ENCODE measurements at regions not wholly inside any gene's neighbourhood (a gene's known extent, or its start where the extent isn't known, plus 50 kb on each side); places are given as distances from the start of the nearest gene placed in this dataset.

DNA sequence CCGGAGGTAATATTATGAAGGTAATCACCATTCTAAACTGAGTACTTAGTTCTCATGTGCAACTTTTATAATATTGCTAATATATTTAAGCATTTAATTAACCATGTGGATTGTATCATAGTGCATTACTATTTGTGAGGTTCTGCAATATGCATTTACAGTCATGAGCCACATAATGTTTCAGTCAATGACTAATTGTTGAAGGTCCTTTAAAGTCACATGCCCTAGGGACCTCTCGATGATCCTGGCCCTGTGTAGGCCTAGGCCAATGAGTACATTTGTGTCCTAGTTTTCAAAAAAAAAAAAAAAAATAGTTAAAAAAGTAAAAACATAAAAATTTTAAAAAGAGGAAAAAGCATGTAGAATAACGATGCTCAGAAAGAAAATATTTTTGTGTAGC is 298.0 kb downstream of the DSEL start:
- no peak for DNase-seq

DNA sequence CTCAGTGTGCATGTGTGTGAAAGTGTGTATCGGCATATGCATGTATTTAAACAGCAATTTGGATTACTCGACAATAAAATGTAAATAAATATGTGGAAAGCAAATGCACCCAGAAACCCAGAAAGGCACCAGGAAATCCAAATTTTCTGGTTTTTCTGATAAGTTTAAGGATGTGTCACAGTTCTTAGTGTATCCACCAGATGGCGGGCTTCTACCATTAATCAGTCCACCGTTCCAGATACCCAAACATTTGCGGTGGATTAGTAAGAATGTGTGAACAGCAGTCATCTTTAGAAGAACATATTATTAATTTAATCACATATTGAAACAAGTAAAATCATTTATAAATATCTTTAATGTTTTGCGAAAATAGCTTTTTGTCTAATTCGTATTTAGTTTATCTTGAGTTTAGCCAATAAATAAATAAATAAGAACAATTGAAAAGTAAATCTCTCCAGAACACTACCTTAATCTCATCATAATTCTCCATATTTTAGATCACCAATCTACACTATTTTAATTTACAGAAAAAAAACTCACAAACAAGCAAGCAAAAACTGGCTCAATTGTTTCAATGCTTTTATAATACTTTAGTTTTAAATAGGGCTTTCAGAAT is 298.9 kb downstream of the DSEL start:
- DNase-seq, result peak; percentile 57

DNA sequence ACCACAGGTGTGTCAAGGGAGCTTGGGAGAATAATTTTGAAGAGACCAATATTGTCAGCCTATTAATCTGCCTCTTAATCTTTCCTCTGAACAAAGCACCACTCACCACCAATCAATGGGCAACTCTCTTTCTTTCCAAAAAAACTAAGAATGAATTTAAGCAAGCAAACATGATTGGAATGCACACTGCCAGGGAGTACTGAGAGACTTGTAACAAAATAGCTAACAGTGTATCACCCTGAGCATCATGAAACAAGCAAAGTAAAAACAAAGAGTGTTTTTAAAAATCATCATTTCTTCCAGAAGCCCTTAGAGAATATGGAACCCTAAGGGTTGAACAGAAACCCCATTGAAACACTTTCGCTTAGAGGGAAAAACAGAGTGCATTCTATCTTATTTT is 299.7 kb downstream of the DSEL start:
- DNase-seq, result no peak

DNA sequence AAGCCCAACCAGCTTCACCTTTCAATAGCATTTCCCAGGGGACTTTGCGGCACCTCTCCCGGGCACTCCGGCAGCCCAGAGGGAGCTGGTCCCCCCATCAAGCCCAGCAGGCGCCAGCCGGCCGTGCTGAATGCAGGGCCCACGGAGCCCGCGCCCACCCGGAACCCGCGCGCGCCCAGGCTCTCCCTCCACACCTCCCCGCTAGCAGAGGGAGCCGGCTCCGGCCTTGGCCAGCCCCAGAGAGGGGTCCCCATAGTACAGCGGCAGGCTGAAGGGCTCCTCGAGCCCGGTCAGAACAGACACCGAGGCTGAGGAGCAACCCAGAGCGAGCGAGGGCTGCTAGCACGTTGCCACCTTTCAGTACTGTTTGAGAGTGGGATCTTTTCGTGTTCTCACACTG is 300.8 kb downstream of the DSEL start:
- no peak for DNase-seq

DNA sequence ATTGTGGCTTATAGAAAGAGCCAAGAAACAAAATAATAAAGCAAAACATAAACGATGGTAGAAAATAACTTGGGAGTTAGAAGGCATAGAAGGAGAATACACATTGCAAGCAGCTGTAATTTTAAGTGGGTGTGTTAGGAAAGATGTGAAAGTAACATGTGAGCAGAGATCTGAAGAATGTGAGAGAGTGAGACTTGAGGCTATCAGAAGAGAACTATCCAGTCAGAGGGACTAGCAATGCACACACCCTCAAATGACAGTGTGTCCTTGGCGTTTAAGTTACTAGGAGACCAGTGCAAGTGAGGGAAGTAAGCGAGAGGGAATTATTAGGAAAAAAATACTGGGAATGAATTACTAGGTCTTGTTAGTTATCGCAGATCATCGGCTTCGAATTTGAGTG is 304.9 kb downstream of the DSEL start:
- no peak for DNase-seq

DNA sequence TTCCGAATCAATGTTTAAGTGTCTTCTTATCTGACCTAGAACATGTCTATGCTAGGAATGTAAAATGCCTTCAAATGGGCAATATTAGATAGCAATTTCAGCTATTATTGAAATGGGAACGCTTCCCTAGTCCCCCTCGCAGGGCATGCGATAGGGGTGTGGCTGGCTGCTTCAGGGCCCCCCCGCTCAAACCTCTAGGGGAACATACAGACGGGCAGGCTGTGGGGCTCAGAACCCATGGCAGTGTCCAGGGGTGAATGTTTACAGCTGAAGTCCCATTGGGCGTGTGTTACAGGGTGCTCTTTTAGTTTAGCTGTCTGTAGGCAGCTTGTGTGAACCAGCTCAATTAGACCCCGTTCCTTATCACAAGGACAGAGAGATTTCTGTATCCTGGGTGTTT is 315.9 kb downstream of the DSEL start:
- no peak for DNase-seq

DNA sequence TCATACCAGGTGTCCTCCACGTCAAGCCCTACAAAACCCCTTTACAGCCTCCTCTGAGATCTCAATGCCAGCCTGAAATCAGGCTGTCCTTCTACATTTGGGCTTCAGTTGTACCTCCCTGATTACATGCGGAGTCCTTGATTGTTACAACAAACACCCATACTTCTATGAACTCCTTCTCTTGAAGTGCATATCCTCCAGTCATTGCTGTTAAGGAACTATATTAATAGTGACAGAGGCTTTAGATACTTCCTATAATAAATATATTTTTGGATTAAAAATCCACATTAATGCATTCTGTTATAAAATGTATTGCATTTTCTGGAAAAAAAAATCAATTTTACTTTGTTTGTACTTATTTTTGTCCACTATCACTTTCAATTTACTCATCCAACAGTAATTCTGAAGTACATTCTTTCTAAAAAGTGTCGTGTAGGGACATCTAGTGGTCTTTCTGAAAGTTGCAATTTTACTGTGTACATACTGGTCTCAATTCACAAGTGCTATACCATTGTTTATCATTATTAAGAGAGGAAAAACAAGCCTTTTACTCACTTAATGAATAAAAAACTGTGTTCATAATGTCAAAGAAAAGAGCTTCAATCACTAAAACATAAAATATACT is 316.4 kb downstream of the DSEL start:
- DNase-seq, result peak; percentile 71

DNA sequence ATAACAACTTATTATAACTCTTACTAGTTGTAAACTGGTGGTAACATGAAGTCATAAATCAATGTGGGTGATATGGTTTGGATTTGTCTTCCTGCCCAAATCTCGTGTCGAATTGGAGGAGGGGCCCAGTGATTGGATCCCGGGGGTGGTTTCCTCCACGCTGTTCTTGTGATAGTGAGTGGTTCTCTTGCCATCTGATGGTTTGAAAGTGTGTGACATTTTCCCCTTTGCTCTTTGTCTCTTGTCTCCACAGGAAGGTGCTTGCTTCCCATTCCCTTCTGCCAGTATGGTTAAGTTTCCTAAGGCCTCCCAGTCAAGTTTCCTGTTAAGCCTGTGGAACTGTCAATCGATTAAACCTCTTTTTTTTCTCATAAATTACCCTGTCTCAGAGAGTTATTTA is 321.6 kb downstream of the DSEL start:
- no peak for DNase-seq

DNA sequence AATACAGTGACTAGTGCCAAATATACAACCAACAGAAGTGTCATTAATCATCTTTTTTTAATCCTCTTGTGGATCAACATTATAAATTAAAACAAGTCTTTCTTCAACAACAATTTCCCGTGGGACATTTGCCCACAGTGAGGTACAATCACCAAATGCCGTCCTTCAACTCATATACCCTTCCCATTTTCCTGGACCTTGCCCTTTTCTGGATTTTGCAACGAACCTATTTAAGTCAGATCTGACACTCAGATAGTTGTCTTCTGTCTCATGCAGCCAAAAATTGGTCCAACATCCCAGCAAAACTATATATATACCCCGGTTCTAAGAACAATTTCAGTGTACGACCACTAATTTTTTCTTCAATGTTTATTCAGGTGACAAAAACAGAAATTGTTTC is 324.0 kb downstream of the DSEL start:
- no peak for DNase-seq

DNA sequence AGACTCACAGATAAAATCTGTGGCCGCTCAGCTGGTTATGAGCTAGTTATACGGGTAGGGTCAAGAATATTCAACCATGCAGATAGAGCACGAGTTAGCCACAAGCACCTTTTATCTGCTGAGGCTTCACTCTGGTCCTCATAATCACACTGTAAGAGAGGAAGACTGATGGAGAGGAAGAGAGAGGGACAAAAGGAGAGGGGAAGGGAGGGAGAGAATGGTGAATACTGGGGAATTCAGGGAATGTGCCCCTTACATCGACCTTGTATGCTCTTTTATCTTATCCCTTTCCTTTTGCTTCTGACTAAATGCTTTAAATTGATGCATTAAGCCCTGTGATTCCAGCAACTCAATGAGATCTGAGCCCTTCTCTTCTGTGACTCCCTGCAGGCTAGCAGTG is 333.1 kb downstream of the DSEL start:
- DNase-seq, result no peak

DNA sequence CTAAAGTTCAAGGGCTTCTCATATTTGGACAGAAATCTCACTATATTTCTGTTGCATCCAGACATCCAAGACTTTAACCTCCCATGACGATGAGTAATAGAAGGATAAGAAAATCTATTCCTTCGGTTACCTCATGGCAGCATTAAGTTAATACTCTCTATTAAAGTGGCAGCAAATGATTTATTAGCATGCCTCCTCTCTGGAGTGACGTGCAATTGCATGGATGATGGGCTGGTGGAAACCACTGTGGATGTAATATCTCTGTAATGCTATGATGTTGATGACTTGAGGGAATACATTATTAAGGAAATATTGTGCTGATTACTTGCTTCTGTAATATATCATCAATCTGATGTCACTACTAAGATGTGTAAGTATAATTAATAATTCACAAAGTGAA is 336.8 kb downstream of the DSEL start:
- DNase-seq, result no peak

DNA sequence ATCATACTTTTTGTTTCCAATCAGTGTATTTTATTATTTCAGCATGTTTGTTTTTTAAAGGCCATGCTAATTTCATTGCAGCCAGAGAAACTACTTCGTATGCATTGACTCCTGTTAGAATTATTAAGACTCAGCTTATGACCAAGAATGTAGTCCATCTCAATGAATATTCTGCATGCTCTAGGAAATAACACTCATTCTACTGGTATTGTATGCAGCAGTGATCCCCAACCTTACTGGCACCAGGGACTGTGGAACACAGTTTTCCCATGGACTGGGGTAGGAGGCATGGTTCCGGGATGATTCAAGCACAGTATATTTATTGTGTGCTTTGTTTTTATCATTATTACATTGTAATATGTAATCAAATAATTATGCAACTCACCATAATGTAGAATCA is 356.9 kb downstream of the DSEL start:
- DNase-seq, result no peak

DNA sequence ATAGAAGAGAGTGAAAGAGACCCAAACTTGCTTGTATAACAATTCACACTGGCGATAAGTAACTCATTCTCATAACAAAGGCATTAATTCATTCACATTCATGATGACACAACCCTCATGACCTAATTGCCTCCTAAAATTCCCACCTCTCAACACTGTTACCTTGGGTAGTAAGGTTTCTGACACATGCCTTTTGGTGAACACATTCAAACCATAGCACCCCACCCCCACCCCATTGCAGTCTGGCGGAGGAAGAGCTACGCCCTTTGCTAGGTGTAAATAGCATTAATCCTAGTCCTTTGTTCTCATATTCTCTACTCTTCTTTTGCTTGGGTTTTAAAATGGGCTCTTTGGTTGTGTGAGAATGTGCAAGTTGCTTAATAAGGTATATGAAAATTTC is 361.5 kb downstream of the DSEL start:
- no peak for DNase-seq

DNA sequence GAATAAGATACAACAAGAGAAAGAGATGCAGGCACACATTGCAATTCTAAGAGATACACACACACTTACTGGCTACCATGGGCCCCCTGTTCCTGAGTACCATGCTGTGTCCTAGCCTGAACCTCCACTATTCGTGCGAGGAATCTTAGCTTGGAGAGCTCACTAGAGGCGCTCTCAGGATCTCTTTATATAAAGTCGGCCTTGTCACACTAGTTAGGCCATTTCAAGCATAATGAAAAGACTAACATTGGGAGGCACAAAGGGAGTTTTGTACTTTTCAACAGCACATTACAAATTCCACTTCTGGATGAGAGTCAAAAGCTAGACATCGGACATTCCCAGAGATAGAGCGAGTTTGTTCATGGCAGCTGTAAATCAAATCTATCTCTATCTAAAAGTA is 365.2 kb downstream of the DSEL start:
- DNase-seq, result no peak

DNA sequence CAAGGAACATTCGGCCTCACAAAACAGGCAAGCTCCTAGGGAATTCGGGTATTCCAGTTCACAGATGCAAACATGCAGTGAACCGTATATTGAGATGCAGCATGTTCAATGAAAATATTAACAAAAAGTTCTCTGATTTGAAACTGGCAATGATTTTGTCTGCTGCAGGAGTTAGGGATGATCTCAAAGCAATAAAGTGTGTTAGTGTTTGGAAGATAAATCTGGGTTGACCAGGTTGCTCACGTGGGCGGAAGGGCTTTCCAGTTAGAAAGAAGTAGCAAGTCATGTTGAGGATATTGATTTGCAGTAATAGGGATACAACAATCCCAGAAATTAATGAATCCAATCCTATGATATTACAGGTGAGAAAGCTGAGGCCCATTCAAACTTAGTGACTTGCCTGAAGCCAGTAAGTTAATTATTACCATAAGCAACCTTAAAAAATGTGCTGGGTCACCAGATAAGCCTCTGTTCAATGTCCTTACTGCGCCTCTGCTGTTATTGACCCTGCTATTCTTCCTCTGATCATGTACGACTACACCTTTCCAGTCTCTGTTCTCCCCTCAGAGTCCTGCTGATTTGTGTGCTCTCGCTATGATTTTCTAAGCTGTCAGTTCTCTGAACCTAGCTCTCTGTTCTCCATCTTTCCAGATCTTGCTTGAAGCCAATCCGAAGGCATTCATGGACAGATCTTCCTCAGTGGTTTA is 370.8 kb downstream of the DSEL start:
- DNase-seq, result no peak

DNA sequence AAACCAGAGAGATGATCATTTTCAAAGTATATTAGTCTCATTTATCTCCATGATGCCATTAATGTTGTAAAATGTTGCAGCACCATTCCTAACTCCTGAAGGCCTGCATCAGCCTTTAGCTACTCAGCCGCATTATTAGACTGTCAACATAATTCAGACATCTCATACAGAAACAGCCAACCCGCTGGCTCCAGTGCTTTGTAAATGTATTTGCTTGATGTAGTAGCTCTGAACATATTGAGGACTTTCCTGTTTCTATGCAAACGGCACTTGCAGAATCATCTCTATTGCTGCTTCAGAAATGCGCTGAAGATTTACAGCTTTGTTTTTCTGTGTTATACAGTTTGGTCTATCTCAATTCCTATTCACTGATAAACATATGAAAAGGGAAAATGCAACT is 372.2 kb downstream of the DSEL start:
- DNase-seq, result no peak

DNA sequence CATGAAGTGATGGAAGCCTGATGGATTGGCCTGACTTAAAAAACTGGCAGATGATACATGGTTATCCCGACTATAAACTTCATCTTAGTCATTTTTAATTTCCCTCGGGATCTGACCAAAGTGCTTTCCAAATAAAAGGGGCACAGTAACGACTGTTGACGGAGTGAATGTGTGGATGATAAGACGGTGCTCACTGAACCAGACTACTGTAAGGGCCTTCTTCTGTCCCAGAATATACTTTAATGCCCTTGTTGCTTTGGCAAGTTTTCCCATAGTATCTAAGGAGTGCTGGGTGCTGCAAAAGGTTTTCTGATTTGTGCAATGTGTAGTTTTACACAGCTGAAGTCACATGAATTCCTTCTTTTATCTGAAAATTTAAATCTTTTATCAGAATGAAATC is 373.5 kb downstream of the DSEL start:
- no peak for DNase-seq

DNA sequence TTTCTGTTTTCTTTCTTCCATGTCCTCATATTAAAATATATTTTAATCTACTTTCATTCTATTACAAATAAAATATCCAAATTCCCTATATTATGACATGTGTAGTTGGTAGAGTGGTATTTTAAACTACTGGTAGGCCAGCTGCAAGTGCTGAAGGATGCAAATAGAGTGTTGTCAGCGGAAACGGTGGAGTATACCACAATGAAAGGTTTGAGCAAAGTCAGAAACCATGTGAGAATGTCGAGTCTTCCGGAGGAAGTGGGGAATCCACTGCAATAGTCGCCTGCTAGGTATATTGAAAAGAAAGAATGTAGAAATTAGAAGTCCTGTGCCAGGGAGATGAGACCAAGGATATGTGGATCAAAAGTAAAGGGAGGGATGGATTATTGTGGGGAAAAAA is 373.9 kb downstream of the DSEL start:
- DNase-seq, result no peak

DNA sequence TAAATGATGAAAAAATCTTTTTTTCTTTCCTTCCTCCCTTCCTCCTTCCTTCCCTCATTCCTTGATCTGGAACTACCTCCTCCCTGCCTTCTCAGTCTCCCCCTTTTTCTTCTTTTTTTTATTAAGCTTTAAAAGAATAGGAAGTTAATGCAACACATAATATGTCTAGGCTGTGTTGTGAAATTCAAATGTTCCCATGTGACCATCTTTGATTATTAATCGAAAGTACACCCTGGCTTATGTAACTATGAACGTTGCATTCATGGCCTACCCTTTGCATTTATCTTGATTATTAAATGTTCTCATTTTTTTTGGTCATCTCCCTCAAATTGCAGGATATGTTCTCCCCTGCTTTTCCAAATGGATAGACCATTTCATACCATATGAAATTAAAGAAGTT is 376.0 kb downstream of the DSEL start:
- DNase-seq, result no peak

DNA sequence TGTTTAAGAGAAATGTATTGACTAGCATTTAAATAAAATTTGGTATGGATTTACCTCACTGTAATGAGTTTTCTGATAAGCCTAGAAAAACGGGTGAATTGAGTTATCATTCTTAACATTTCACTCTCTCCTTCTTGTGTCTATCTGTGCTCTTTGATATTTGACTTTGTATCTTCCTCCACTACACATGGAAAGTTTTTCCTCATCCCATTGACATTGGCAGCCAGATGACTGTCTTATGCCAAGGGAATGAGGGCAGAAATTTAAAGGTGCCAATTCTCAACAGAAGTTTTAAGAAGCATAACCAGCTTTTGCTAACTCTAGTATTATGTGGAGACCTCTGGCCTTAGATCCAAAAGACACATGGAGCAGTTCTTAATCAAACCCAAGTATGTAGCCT is 376.6 kb downstream of the DSEL start:
- DNase-seq, result no peak

DNA sequence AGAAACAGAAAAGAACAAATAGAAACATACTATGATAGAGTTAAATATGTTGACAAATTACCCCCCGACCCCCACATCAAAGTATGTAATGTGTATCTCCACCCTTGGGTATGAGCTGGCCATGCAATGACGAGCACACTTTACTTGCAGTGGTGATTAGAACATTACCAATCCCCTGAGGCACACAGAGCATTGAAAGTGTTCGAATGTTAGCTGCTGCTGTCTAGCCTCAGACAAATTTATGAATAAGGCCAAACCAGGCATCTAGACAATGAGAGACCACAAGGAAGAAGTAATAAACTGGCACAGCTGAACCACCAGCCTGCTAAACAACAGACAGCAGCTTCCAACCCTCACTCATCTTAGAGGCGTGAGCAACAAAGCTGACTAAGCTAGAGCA is 380.5 kb downstream of the DSEL start:
- no peak for DNase-seq

DNA sequence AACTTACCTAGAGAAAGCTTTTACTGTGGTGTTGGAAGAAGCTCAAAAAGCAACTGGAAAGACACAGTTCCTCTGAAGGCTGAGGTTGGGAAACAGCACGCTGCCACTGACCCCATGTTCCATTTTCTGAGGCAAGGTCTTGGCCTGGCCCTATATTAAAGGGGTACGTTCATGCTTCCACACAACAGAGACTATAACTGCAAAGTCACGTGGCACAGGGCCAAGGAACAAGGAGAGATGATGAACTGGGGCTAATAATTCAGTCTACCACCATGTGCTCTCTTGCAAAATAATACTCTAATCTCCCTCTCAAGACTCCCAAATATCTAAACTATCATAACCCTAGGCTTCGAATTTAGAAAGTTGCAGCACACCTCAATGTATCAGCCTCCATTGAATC is 381.6 kb downstream of the DSEL start:
- DNase-seq, result peak; percentile 39

DNA sequence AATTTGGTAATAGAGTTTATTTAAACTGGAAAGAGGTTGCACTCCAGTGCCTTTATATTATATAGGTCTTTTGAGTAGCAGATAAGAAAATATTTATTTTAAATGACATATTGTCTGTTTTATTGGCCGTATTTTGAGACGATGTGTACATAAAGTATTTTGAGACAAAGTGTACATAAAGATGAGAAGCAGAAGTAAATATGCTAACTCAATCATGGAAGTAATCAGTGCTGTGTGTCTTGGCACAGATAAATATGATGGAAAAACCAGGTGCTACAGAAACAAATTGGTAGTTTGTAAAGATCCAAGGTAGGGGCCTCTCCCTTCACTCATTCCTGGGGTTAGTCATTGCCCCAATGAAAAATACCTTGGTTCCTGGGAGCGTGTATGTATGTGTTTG is 382.9 kb downstream of the DSEL start:
- peak; percentile 93 for DNase-seq

DNA sequence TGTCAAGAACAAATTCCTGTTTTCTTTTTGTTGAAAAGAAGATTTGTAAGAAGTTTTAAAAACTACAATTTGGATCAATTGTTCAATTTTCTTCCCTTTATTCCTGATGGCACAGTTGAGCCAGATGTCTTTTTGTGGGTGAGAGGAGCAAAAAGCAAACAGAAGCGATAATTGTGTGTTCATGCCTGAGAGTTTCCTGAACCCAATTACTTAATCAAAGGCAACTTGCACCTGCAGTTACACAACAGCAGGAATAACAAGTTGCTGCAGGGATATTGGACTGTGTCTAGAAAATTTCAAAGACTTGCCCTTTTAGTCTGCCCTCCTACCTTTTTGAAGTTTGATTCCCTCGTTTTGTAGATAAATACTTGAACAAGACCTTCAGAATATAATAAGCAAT is 383.6 kb downstream of the DSEL start:
- peak; percentile 96 for DNase-seq

DNA sequence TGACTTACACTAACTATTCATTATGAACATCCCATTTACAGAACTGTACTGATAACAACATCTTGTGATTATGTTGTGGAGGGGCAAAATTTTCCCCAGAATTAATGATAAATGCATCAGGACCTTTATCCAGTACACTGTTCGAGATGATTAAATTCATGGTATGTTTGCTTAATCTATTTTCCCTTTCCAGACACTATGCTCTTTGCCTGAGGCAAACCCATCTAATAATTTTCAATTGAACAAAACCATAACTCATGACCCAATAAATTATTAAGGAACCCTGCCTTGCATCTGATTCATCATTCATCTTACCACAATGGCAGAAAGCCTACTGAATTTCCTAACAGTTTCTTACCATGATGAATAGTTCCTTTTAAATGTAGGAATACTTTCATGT is 385.0 kb downstream of the DSEL start:
- peak; percentile 25 for DNase-seq
